GM21360 (cell line): ENCODE measurements at regions not wholly inside any gene's neighbourhood (a gene's known extent, or its start where the extent isn't known, plus 50 kb on each side); places are given as distances from the start of the nearest gene placed in this dataset.

Source experiments
- ATAC-seq: cut with Tn5 transposase; IDR thresholded peaks from one replicate; pipeline ENCODE4 v1.9.1; 2021; ENCODE audit warnings: mild to moderate bottlenecking, moderate library complexity; ENCODE audit not compliant: unreplicated experiment

GRCh38 chr2:120453635-120453998 is 107.7 kb downstream of the INHBB start:
- ATAC-seq = no peak

DNA sequence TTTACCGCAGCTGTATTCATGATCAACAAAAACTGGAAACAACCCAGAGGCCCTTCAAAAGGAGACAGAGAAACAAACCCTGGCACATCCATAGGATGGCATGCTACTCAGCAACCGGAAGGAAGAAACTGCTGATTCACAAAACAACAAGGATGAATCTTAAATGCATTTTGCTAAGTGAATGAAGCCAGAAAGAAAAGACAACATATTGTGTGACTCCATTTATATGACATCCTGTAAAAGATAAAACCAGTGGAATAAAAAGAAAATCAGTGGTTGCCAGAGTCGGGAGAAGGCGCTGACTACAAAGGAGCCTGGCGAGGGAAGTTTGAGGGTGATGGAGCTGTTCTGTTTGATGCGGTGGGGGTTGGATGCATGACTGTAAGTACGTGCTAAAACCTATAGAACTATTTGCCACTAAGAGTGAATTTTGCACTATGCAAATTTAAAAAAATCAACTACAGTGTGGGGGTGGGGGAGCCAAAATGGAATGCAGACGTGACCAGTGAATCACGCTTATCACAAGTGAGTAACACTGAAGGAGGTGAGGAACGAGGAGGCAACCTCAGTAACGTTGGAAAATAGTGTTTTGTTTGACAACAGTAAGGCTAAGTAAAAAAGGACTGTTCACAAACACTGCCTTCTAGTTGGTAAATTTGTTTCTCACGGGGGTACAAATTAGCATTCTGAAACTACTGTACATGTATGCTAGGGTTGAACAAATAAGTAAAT is 108.9 kb downstream of the INHBB start:
- ATAC-seq = no peak

- ATAC-seq = no peak
These were observed 109.5 kb downstream of the INHBB start for GRCh38 chr2:120455390-120455789.

- ATAC-seq = no peak
These were observed 110.9 kb downstream of the INHBB start for GRCh38 chr2:120456867-120457266.

DNA sequence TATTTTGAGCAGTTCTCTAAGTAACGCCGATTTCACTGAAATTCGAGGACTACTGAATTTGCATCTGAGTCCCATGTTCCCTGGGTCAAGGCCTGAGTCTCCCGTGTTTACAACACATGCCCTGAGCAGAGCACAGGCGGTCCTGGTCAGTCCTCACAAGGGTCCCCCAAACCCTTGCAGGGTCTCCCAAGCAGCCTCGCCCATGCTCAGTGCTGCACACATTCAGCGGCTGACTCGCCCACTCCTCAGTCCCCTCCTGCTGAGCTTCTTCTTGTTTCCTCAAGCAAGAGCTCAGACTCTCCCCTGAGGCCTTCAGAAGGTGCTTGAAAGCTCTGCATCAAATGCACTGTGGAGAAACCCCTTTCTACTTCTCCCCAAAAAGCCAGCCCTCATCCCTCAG is 114.6 kb downstream of the INHBB start:
- no peak for ATAC-seq

DNA sequence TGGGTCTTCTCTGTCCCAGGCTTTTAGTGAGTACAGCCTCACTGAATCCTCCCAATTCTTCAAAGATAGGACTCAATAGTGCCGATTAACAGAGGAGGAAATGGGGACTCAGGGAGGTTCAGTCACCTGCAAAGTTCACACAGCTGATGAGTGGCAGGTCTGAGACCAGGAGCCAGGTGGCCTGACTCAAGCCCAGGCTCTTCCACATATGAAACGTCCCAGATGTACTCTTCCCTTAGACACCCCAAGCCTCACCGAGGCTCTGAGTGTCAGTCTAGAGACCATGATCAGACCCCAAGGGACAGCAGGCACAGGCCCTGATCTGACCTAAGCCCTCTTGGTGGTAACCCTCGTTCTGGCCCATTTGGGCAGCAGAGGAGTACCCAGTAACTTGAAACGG is 115.2 kb downstream of the INHBB start:
- no peak for ATAC-seq

DNA sequence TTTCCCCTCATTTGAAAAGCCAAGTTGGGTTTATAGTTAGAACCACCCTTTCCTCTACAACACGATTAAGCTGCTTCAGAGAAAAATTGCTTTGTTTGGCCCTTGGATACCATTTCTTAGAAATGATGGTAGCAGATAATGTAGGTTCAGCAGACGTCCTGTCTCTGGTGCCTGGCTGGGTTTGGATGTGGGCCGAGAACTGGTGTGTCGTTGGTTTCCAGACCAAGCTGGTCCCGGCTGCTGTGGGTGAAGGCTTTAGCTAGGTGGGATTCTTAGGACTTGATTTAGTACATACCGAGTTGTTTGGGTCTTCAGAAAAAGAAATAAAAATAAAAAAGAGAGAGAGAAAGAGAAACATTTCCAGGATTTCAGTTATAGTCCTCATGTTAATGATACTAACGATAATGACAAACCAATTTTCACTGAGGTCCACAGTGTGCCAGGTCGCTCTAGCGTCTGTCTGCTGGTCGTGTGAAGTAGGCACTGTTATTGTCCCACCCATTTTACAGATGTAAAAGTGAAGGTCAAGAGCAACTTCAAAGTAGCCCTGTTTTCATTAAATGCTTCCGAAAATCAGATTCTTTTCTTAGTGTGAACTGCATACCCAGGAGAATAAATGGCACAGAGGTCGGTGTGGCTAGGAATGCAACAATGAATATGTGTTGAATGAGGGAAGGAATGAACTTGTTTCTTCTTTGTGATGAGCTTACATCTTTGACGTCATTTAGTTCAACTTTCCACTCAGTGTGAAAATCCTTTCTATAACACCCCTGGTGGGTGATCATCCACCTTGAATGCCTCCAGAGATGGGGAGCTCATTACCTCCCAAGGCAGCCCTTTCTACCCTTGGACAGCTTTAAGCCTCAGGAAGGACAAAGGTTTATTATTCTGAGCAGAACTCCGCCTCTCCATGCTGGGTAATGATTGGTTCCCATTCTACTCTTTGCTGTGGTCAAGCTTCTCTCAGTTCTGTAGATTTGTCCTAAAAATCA is 115.9 kb downstream of the INHBB start:
- no peak for ATAC-seq

- ATAC-seq = no peak
These were observed 117.6 kb downstream of the INHBB start for GRCh38 chr2:120463527-120463926.

- no peak for ATAC-seq
These were observed 118.1 kb downstream of the INHBB start for GRCh38 chr2:120463996-120464395.

DNA sequence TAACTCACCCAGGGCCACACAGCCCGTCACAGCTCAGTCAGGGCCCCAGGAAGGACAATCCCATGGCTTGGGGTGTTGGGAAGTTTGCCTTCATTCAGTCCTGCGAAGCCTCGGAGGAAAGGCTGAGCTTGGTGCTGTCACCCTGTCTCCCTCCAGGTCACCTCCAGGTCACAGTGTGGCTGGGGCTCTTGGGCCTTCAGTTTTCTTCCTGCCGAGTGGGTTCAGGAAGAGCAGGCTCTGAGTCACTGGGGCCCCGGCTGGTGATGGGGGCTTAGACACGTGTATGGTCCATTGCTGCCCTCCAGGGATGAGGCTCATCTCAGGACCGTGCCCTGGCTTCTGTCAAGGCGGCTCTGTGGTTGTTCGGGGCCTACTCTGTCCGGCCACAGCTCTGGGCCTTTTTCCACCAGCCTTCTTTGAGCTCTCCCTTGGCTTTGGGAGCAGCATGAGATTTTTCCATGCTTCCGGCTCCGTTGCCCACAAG is 118.6 kb downstream of the INHBB start:
- ATAC-seq = no peak

- ATAC-seq = no peak
These were observed 119.2 kb downstream of the INHBB start for GRCh38 chr2:120465012-120465700.

- ATAC-seq = no peak
These were observed 119.7 kb downstream of the INHBB start for GRCh38 chr2:120465701-120465988.

DNA sequence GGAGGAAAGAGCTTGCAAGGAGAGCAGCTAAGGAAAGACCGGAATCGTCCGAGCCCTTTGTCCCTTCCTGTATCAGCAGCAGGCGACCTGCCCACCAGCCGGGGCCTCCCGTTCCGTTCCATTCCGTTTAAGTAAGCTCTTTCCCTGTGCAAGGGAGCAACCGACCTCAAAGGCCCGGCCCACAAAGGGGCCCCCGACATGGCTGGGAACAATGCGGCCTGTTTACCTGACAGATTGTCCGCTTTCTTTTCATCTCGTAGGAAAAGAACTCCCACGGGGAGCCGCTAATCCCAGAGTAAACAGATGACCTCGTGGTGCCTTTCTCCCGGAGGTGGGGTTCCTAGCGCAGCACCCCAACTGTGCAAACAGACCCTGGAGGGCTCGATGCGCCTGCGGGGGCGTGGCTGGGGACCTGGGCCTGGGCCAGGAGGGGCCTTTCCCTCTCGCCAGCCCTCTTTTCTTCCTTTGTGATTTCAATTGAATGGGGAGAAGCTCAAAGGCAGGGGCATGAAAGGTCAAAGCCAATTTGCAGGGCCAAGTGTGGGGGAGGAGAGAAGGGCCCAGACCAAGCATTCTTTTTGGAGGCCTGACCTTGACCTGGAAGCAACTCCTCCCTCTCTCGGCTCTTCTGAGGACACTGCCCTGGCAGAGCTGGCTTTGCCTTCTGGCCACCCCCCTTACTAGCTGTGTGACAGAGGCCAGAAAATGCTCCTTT is 120.2 kb downstream of the INHBB start:
- no peak for ATAC-seq

GRCh38 chr2:120466704-120467054 is 120.7 kb downstream of the INHBB start:
- no peak for ATAC-seq

- no peak for ATAC-seq
These were observed 122.2 kb downstream of the INHBB start for GRCh38 chr2:120468136-120468535.

- no peak for ATAC-seq
These were observed 123.5 kb downstream of the INHBB start for GRCh38 chr2:120469426-120469825.

DNA sequence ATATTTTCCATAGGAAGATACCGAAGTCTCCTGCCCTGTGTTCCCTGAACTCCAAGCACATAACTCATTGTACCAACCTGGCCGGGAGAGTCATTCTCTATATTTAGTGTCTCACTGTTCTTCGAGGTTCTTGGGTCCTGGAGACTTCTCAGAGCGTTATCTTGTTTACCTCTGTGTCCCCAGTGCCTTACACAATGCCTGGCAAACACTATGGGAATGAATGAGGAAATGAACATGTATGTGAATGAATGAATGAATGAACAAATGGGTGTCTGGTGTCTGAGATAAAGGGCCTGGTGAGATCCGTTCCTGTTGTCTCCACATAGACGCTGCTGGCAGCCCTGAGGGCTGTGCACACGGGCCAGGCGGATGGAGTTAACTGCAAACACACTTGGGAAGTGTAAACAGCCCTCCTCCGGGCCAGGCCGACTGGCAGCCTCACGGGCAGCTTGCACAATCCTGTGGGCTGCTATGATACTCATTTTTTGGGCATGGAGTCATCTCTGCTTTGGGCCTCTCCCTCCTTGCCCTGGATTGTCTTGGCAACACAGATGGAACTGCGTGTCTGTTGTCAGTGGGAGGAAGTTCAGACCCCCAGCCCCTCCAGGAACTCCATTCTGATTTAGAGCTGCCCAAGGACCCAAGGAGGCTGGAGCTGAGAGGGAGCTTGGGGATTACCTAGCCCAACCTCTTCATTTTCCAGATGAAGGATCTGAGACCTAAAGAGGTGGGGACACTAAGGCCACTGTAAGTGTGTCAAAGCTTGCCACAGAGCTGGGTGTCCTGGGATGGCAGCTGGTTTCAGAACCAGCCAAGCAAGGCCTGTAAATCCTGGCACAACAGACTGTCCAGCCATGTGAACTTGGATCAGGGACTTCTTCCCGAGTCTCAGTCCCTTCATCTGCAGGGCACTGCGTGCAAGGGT is 124.4 kb downstream of the INHBB start:
- ATAC-seq = no peak

DNA sequence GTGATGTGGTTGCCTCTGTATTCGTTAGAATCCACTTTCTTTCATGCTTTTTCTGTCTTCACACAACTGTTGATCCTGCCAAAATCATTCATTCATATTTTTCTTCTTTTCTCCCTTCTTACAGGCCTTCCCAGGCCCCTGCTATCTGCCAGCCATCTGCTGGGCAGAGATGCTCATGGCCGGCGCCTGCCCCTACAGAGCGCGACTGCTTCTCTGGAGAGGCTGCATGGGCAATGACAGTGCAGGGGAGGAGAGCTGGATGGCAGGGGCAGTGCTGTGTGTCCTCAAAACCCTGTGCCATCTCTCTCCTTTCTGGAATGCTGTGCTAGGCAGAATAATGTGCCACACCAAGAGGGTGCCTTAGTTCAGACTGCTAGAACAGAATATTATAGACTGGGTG is 125.2 kb downstream of the INHBB start:
- ATAC-seq = no peak

GRCh38 chr2:120472031-120472430 is 126.1 kb downstream of the INHBB start:
- ATAC-seq = no peak

DNA sequence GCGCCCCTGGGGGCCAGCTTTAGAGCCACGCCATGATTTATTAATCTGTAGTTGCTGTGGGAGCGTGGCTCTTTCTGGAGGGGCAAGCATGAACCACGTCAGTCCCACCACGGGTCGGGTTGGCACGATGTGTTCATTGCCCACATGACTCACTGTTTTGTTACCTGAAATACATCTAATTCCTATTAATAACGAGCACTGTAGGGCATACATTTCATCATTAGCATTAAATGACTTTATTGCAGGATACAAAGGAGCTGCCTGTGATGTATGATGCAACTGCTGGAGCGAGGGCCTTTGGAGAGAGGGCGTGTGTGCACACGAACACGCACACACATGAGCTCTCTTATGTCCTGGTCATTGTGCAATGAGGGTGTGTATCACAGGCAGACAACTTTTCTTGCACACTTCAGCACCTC is 127.0 kb downstream of the INHBB start:
- ATAC-seq = no peak
